Choroid plexus epithelial cell (primary cell): ENCODE measurements at regions not wholly inside any gene's neighbourhood (a gene's known extent, or its start where the extent isn't known, plus 50 kb on each side); places are given as distances from the start of the nearest gene placed in this dataset.

Source experiments
- DNase-seq: peaks from one replicate; pipeline ENCODE4 v3.0.0-alpha.2; 2010; ENCODE audit warnings: low read depth
- H3K4me3 ChIP-seq: 2 replicates; pipeline ENCODE4 v1.5.1; 2011; ENCODE audit warnings: low read depth, mild to moderate bottlenecking, control low read depth, low read length, moderate library complexity
- TF ChIP-seq, protein P1 (sequence below): conservative IDR thresholded peaks from 2 replicates; pipeline ENCODE4 v1.5.1; 2011; ENCODE audit warnings: low read depth, mild to moderate bottlenecking, control low read depth, inconsistent platforms, low read length, moderate library complexity

- H3K4me3 ChIP-seq, result no peak overlapping the region
- no peak for DNase-seq
- TF ChIP-seq, protein P1, sequence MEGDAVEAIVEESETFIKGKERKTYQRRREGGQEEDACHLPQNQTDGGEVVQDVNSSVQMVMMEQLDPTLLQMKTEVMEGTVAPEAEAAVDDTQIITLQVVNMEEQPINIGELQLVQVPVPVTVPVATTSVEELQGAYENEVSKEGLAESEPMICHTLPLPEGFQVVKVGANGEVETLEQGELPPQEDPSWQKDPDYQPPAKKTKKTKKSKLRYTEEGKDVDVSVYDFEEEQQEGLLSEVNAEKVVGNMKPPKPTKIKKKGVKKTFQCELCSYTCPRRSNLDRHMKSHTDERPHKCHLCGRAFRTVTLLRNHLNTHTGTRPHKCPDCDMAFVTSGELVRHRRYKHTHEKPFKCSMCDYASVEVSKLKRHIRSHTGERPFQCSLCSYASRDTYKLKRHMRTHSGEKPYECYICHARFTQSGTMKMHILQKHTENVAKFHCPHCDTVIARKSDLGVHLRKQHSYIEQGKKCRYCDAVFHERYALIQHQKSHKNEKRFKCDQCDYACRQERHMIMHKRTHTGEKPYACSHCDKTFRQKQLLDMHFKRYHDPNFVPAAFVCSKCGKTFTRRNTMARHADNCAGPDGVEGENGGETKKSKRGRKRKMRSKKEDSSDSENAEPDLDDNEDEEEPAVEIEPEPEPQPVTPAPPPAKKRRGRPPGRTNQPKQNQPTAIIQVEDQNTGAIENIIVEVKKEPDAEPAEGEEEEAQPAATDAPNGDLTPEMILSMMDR, result no peak
Observed at GRCh38 chr1:59232216-59232615, 64.7 kb upstream of the FGGY start.

GRCh38 chr1:59233444-59233843 is 63.5 kb upstream of the FGGY start:
- TF ChIP-seq, protein P1, result no peak
- H3K4me3 ChIP-seq, result no peak overlapping the region
- no peak for DNase-seq

GRCh38 chr1:59236721-59237545 is 60.0 kb upstream of the FGGY start:
- TF ChIP-seq, protein P1, result no peak
- DNase-seq, result peak; percentile 23

DNA sequence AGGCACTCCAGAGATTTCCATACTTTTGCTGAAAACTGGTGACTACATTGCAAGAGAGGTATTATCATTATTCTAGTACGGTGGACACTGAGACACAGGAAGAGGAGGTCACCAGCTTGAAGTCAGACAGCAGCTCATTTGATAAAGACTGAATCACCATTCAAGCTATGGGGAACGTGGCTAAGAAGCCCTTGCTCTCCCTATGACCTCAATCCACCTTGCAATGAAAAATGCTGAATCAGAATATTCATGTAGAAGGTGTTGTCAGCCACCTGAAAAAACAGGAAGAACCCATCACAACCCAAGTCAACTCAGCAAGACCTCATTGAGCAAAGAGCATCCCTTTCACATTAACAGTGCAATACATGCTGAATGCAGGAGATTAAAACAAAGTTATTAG is 59.0 kb upstream of the FGGY start:
- TF ChIP-seq, protein P1, result no peak
- DNase-seq, result no peak
- H3K4me3 ChIP-seq, result no peak overlapping the region

More at GRCh38 chr1:59236721-59237545, 60.0 kb upstream of the FGGY start:
- no peak overlapping the region for H3K4me3 ChIP-seq

- TF ChIP-seq, protein P1, result no peak
- no peak overlapping the region for H3K4me3 ChIP-seq
- no peak for DNase-seq
Observed at GRCh38 chr1:59238333-59238934, 58.5 kb upstream of the FGGY start.

DNA sequence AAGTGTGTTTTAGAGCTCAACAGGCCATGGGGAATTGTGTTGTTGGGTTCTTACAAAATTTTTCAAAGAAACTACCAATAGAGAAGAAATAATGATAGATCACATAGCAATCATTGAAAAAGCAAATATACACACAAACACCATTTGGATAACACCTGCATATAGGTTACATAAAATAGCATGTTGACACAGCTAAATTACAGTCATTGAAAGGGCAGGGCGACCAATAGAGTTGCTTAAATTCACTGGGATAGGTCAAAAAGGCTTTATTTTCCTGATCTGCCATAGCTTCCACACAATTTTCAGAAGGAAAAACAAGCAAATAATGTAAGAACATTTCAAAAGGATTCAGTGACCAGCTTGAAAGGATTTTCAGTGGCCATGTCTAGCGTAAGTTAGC is 57.9 kb upstream of the FGGY start:
- no peak overlapping the region for H3K4me3 ChIP-seq
- DNase-seq, result no peak
- TF ChIP-seq, protein P1, result no peak
